ENCODE measurements at regions not wholly inside any gene's neighbourhood (a gene's known extent, or its start where the extent isn't known, plus 50 kb on each side); places are given as distances from the start of the nearest gene placed in this dataset.
"Not testable (repeated sequence)": the region's sequence is repeated elsewhere in the genome, so short reads cannot be mapped to it uniquely, and the experiment has no call there.

DNA sequence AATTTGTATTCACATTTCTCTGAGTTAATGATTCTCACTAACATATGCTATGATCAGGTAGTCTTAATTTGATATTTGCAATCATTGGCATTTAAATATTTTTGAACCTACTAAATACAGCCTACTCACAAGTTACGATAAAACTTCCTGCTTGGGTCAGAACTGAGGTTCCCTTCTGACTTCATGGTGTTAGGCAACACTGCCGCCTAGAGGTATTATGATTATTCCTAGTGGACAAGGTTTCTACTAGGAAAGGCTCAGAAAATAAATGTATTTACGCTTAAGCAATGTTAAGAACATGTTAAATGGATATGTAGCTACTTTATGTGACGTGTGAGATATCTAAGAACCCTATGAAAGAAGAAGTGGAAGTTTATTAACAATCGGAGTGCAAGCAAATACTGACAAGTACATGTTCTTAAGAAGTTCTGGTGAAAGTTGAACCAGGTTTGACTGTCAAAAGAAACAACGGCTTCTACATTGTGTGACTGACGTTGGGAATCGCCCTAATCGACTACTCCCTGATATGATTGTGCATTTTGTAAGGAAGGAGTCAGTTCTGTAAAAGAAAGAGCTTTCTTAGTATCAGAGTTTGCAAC lies 1395.8 kb downstream of the SLITRK5 start:
- ChIA-PET POLR2A (no interaction called here), CTCF (interaction anchor here (0.7 to 1.0 kb wide), 2 partner anchors 13 to 156 kb away, joined by 3 read pairs; no protein-coding TSS in a partner anchor)
- Mint-ChIP-seq H3K4me1 (no peaks in the 10 kb centered on the region), H3K27ac (no peak overlapping the region), H3K36me3 (ENCODE audit: low read depth) (no peaks in the 10 kb centered on the region), H3K9me3 (no peaks in the 10 kb centered on the region), H3K4me3 (no peak overlapping the region), H3K27me3 (no peaks in the 10 kb centered on the region)
- TF ChIP-seq, protein P1, sequence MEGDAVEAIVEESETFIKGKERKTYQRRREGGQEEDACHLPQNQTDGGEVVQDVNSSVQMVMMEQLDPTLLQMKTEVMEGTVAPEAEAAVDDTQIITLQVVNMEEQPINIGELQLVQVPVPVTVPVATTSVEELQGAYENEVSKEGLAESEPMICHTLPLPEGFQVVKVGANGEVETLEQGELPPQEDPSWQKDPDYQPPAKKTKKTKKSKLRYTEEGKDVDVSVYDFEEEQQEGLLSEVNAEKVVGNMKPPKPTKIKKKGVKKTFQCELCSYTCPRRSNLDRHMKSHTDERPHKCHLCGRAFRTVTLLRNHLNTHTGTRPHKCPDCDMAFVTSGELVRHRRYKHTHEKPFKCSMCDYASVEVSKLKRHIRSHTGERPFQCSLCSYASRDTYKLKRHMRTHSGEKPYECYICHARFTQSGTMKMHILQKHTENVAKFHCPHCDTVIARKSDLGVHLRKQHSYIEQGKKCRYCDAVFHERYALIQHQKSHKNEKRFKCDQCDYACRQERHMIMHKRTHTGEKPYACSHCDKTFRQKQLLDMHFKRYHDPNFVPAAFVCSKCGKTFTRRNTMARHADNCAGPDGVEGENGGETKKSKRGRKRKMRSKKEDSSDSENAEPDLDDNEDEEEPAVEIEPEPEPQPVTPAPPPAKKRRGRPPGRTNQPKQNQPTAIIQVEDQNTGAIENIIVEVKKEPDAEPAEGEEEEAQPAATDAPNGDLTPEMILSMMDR (IDR thresholded peaks at IDR 0.05): no peak
- ATAC-seq (ENCODE audit: low read depth) (peak; percentile 25), DNase-seq (no peak)
- intact Hi-C loops (cut with micrococcal nuclease): no loop called here

DNA sequence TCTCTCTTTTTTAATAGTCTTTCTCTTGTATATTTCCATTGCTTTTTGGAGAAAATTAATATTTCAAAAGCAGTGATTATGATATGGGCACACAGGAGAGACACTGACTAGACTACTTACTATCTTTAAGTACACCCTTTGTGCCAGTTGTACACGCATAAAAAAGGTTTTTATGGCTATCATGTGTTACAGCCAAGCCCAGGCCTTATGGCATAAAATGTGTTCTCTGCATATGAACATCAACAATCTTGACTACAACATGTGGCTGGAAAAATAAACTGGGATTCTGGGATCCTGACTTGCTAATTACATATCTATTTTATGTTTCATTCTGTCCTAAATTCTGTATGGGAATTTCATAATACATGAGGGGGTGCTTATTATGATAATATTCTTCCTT lies 1401.8 kb downstream of the SLITRK5 start:
- no peaks in the 10 kb centered on the region for H3K27me3 Mint-ChIP-seq
- ATAC-seq (ENCODE audit: low read depth) (no peak), DNase-seq (no peak)
- H3K4me3 Mint-ChIP-seq: no peak overlapping the region
- ChIA-PET CTCF (no interaction called here), POLR2A (no interaction called here)
- H3K36me3 Mint-ChIP-seq (ENCODE audit: low read depth): no peaks in the 10 kb centered on the region
- H3K4me1 Mint-ChIP-seq: no peaks in the 10 kb centered on the region
- no peak overlapping the region for H3K27ac Mint-ChIP-seq
- peaks cover 2% of the 10 kb centered on the region for H3K9me3 Mint-ChIP-seq
- intact Hi-C loops (cut with micrococcal nuclease): no loop called here
- TF ChIP-seq, protein P1 (IDR thresholded peaks at IDR 0.05): no peak

DNA sequence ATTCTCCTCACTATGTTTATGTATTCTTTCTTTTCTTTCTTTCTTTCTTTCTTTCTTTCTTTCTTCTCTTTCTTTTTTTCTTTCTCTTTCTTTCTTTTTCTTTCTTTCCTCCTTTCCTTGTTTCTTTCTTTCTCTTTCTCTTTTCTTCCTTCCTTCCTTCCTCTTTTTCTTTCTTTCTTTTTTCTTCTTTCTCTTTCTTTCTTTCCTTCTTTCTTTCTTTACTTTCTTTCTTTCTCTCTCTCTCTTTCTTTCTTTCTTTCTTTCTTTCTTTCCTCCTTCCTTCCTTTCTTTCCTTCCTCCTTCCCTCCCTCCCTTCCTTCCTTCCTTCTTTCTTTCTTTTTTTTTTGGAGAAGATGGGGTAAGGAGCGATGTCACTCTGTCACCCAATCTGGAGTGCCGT lies 1405.5 kb downstream of the SLITRK5 start:
- intact Hi-C loops (cut with micrococcal nuclease): no loop called here
- CTCF ChIA-PET: no interaction called here
- no peaks in the 10 kb centered on the region for H3K27me3 Mint-ChIP-seq
- DNase-seq: no peak
- peaks cover 2% of the 10 kb centered on the region for H3K9me3 Mint-ChIP-seq
- no peak overlapping the region for H3K27ac Mint-ChIP-seq
- no peak overlapping the region for H3K4me3 Mint-ChIP-seq
- H3K36me3 Mint-ChIP-seq (ENCODE audit: low read depth): no peaks in the 10 kb centered on the region
- ATAC-seq (ENCODE audit: low read depth): no peak
- POLR2A ChIA-PET: no interaction called here
- no peaks in the 10 kb centered on the region for H3K4me1 Mint-ChIP-seq
- TF ChIP-seq, protein P1 (IDR thresholded peaks at IDR 0.05): no peak

DNA sequence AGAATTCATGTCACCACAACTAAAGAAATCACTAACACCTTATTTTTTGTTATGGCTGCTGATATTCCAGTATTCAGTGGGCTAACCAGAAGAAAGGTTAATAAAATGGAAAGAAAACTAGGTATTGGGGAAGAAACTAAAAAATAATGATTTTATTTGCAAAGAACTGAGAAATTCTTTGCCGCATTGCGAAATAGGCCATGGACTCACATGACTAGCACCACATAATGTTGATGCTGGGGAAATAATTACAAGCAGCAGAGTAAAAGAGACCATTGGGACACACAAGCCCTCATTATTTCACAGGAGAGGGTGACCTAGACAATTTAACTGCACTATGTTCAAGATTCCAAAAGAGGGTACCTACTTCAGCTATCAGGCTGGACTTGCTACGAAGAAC lies 1411.5 kb downstream of the SLITRK5 start:
- Mint-ChIP-seq H3K4me3 (no peak overlapping the region), H3K9me3 (peaks cover 6% of the 10 kb centered on the region), H3K4me1 (no peaks in the 10 kb centered on the region), H3K36me3 (ENCODE audit: low read depth) (no peaks in the 10 kb centered on the region), H3K27me3 (no peaks in the 10 kb centered on the region), H3K27ac (no peak overlapping the region)
- ATAC-seq (ENCODE audit: low read depth) (no peak), DNase-seq (no peak)
- intact Hi-C loops (cut with micrococcal nuclease): no loop called here
- TF ChIP-seq, protein P1 (IDR thresholded peaks at IDR 0.05): no peak
- POLR2A ChIA-PET: no interaction called here
- CTCF ChIA-PET: no interaction called here

DNA sequence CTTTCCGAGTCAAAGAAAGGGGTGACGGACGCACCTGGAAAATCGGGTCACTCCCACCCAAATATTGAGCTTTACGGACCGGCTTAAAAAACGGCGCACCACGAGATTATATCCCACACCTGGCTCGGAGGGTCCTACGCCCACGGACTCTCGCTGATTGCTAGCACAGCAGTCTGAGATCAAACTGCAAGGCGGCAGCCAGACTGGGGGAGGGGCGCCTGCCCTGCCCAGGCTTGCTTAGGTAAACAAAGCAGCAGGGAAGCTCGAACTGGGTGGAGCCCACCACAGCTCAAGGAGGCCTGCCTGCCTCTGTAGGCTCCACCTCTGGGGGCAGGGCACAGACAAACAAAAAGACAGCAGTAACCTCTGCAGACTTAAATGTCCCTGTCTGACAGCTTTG lies 1416.9 kb downstream of the SLITRK5 start:
- POLR2A ChIA-PET, CTCF ChIA-PET, H3K9me3 Mint-ChIP-seq: not testable (repeated sequence)

DNA sequence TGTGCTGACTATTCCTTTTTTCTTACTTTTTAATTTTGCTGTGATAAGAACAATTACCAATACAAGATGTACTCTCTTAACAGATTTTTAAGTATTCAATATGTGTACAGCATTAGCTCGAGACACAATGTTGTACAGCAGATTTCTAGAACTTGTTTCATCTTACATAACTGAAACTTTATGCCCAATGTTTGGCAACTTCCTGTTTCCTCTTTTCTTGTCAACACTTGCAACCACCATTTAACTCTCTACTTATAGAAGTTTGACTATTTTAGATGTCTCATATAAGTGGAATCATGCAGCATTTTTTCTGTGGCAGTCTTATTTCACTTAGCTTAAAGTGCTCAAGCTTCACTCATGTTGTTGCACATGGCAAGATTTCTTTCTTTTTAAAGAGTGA lies 1426.8 kb downstream of the SLITRK5 start:
- TF ChIP-seq, protein P1 (IDR thresholded peaks at IDR 0.05): no peak
- H3K36me3 Mint-ChIP-seq (ENCODE audit: low read depth): no peaks in the 10 kb centered on the region
- H3K9me3 Mint-ChIP-seq: peaks cover 3% of the 10 kb centered on the region
- no peaks in the 10 kb centered on the region for H3K4me1 Mint-ChIP-seq
- POLR2A ChIA-PET: no interaction called here
- intact Hi-C loops (cut with micrococcal nuclease): no loop called here
- H3K4me3 Mint-ChIP-seq: no peak overlapping the region
- H3K27me3 Mint-ChIP-seq: no peaks in the 10 kb centered on the region
- CTCF ChIA-PET: no interaction called here
- H3K27ac Mint-ChIP-seq: no peak overlapping the region
- ATAC-seq (ENCODE audit: low read depth) (no peak), DNase-seq (no peak)

More for the DNA sequence above, 1416.9 kb downstream of the SLITRK5 start:
- H3K27me3 Mint-ChIP-seq; H3K27ac Mint-ChIP-seq; H3K4me3 Mint-ChIP-seq; ATAC-seq (ENCODE audit: low read depth); H3K36me3 Mint-ChIP-seq (ENCODE audit: low read depth); H3K4me1 Mint-ChIP-seq; intact Hi-C loops (cut with micrococcal nuclease); DNase-seq: not testable (repeated sequence)
